ENCODE measurements at regions not wholly inside any gene's neighbourhood (a gene's known extent, or its start where the extent isn't known, plus 50 kb on each side); places are given as distances from the start of the nearest gene placed in this dataset.

DNA sequence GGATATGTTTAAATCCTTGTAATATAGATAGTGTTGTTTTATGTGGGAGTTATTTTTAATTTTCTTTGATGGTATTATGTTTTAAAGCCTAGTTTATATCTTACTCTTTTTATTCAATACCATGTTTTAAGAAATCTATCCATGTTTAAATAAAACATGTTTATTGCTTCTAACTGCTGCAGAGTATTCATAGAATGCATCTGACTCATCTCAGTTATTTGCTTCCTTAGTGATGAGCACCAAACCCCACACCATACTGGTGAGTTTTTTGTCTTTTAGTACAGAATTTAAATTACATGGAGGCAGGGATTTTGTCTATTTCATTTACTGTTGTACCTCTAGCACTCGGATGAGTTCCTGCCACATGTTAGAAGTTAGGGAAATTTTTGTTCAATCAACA, 209.2 kb downstream of the NSUN3 start:
- TF ChIP-seq, protein P1, sequence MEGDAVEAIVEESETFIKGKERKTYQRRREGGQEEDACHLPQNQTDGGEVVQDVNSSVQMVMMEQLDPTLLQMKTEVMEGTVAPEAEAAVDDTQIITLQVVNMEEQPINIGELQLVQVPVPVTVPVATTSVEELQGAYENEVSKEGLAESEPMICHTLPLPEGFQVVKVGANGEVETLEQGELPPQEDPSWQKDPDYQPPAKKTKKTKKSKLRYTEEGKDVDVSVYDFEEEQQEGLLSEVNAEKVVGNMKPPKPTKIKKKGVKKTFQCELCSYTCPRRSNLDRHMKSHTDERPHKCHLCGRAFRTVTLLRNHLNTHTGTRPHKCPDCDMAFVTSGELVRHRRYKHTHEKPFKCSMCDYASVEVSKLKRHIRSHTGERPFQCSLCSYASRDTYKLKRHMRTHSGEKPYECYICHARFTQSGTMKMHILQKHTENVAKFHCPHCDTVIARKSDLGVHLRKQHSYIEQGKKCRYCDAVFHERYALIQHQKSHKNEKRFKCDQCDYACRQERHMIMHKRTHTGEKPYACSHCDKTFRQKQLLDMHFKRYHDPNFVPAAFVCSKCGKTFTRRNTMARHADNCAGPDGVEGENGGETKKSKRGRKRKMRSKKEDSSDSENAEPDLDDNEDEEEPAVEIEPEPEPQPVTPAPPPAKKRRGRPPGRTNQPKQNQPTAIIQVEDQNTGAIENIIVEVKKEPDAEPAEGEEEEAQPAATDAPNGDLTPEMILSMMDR (IDR thresholded peaks at IDR 0.05): no peak
- no peak for TF ChIP-seq EZH2 (IDR thresholded peaks at IDR 0.05)

Measured in neural progenitor cell (in vitro differentiated cells).